ENCODE measurements at regions not wholly inside any gene's neighbourhood (a gene's known extent, or its start where the extent isn't known, plus 50 kb on each side); places are given as distances from the start of the nearest gene placed in this dataset.

DNA sequence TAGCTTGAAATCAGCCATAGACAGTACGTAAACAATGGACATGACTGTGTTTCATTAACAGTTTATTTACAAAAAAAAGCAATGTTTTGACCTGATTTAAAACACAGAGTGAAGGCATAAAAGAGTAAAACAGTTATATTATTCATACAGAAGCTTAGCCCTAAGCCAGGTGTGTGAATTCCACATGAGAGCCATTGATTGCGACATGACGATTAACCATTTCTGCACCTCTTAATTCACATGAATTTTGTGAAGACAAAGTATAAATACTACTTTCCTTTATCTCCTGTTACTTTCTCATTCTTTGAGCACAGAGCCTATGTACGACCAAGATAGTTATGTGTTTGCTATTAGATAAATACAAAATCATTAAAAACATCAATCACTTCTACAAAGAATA lies 55.0 kb upstream of the MAGEB18 start:
- Histone ChIP-seq H3K27ac (ENCODE audit: low read length) (no peak overlapping the region), H3K36me3 (ENCODE audit: insufficient read depth, low read length) (no peaks in the 10 kb centered on the region), H3K9ac (ENCODE audit: low read length) (no peak overlapping the region), H3K9me2 (ENCODE audit: insufficient read depth, low read length) (no peaks in the 10 kb centered on the region), H2AFZ (ENCODE audit: low read depth, low read length) (no peak overlapping the region), H3K4me3 (ENCODE audit: low read length) (no peak overlapping the region), H3K9me3 (ENCODE audit: low read length) (no peaks in the 10 kb centered on the region), H3K79me2 (replicated peaks; ENCODE audit: insufficient read depth, low read length) (no peaks in the 10 kb centered on the region), H4K20me1 (ENCODE audit: insufficient read depth) (no peaks in the 10 kb centered on the region), H3K27me3 (ENCODE audit: insufficient read depth, low read depth, low read length) (no peaks in the 10 kb centered on the region), H3K4me2 (ENCODE audit: low read length) (no peak overlapping the region), H3F3A (ENCODE audit: insufficient read depth, low read length, poor library complexity, severe bottlenecking) (no peaks in the 10 kb centered on the region)
- TF ChIP-seq, protein P1, sequence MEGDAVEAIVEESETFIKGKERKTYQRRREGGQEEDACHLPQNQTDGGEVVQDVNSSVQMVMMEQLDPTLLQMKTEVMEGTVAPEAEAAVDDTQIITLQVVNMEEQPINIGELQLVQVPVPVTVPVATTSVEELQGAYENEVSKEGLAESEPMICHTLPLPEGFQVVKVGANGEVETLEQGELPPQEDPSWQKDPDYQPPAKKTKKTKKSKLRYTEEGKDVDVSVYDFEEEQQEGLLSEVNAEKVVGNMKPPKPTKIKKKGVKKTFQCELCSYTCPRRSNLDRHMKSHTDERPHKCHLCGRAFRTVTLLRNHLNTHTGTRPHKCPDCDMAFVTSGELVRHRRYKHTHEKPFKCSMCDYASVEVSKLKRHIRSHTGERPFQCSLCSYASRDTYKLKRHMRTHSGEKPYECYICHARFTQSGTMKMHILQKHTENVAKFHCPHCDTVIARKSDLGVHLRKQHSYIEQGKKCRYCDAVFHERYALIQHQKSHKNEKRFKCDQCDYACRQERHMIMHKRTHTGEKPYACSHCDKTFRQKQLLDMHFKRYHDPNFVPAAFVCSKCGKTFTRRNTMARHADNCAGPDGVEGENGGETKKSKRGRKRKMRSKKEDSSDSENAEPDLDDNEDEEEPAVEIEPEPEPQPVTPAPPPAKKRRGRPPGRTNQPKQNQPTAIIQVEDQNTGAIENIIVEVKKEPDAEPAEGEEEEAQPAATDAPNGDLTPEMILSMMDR (IDR thresholded peaks at IDR 0.05; ENCODE audit: poor library complexity, severe bottlenecking): no peak
- no peak for TF ChIP-seq EP300 (conservative IDR thresholded peaks at IDR 0.05; ENCODE audit: poor library complexity, severe bottlenecking)
- TF ChIP-seq EZH2 (IDR thresholded peaks at IDR 0.05; ENCODE audit: borderline replicate concordance, insufficient read depth, low read length, poor library complexity, severe bottlenecking): no peak
- TF ChIP-seq RAD21 (conservative IDR thresholded peaks at IDR 0.05): no peak
- no peak for TF ChIP-seq SMC3 (conservative IDR thresholded peaks at IDR 0.05; ENCODE audit: poor library complexity)
- TF ChIP-seq, protein P2, sequence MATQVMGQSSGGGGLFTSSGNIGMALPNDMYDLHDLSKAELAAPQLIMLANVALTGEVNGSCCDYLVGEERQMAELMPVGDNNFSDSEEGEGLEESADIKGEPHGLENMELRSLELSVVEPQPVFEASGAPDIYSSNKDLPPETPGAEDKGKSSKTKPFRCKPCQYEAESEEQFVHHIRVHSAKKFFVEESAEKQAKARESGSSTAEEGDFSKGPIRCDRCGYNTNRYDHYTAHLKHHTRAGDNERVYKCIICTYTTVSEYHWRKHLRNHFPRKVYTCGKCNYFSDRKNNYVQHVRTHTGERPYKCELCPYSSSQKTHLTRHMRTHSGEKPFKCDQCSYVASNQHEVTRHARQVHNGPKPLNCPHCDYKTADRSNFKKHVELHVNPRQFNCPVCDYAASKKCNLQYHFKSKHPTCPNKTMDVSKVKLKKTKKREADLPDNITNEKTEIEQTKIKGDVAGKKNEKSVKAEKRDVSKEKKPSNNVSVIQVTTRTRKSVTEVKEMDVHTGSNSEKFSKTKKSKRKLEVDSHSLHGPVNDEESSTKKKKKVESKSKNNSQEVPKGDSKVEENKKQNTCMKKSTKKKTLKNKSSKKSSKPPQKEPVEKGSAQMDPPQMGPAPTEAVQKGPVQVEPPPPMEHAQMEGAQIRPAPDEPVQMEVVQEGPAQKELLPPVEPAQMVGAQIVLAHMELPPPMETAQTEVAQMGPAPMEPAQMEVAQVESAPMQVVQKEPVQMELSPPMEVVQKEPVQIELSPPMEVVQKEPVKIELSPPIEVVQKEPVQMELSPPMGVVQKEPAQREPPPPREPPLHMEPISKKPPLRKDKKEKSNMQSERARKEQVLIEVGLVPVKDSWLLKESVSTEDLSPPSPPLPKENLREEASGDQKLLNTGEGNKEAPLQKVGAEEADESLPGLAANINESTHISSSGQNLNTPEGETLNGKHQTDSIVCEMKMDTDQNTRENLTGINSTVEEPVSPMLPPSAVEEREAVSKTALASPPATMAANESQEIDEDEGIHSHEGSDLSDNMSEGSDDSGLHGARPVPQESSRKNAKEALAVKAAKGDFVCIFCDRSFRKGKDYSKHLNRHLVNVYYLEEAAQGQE (IDR thresholded peaks at IDR 0.05; ENCODE audit: borderline replicate concordance): no peak
- no peak for TF ChIP-seq TAF1 (IDR thresholded peaks at IDR 0.05; ENCODE audit: low read depth)
- no peak for TF ChIP-seq MXI1 (conservative IDR thresholded peaks at IDR 0.05; ENCODE audit: poor library complexity, severe bottlenecking)
- no peak for TF ChIP-seq POLR2AphosphoS5 (IDR thresholded peaks at IDR 0.05)

All from neural cell (in vitro differentiated cells).